ENCODE measurements at regions not wholly inside any gene's neighbourhood (a gene's known extent, or its start where the extent isn't known, plus 50 kb on each side); places are given as distances from the start of the nearest gene placed in this dataset.

- TF ChIP-seq CTCF (conservative IDR thresholded peaks at IDR 0.05) = no peak
- H3K27ac ChIP-seq = no peak overlapping the region
Observed at GRCh38 chr12:126998747-126999285, 1268.2 kb upstream of the TMEM132C start.

DNA sequence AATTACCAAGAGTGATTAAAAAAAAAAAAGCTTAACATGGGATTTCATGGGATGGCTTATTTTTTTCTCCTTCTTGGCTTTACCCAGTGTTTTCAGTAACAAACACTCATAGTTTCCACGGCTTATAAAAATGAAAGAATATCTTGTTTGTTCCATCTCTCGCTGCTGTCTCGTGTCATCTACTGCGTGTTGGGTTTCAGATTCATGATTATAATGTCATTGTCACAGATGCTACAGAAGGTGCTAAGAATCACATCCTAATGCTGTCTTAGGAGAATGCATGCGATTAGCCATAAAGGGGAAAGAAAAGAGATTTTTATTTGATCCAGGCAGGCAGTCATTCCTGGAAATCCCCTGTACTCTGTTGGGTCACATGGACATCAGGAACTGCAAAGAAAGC lies 1267.6 kb upstream of the TMEM132C start:
- no peak overlapping the region for H3K27ac ChIP-seq
- TF ChIP-seq CTCF (conservative IDR thresholded peaks at IDR 0.05) = no peak

- no peak overlapping the region for H3K27ac ChIP-seq
- no peak for TF ChIP-seq CTCF (conservative IDR thresholded peaks at IDR 0.05)
Observed at GRCh38 chr12:127005406-127005805, 1261.6 kb upstream of the TMEM132C start.

DNA sequence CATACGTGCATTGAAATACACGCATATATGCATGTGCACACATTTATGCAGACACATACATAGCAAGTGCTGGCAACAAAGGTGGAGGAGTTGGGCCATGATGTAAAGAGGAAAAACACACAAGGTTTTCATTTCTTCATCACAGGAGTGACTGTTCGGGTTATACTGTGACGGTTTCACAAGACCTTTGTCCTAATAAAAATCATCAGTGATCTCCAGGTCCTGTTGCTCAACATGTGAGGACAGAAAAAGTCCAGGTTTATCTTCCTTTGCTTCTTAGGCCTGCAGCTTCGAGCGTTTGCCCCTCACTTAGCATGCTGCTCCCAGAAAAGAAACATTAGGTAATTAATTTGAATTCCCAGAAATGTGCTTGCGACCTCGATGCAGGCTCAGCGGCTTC lies 1260.0 kb upstream of the TMEM132C start:
- no peak overlapping the region for H3K27ac ChIP-seq
- no peak for TF ChIP-seq CTCF (conservative IDR thresholded peaks at IDR 0.05)

- H3K27ac ChIP-seq = no peak overlapping the region
- TF ChIP-seq CTCF (conservative IDR thresholded peaks at IDR 0.05) = no peak
Observed at GRCh38 chr12:127008755-127009403, 1258.1 kb upstream of the TMEM132C start.

- no peak for TF ChIP-seq CTCF (conservative IDR thresholded peaks at IDR 0.05)
- no peak overlapping the region for H3K27ac ChIP-seq
Observed at GRCh38 chr12:127012109-127012508, 1254.9 kb upstream of the TMEM132C start.

GRCh38 chr12:127013197-127013596 lies 1253.8 kb upstream of the TMEM132C start:
- H3K27ac ChIP-seq = no peak overlapping the region
- TF ChIP-seq CTCF (conservative IDR thresholded peaks at IDR 0.05) = no peak

Measured in VCaP (cell line).